Sciatic nerve (tissue), 2 donors: ENCODE measurements at regions not wholly inside any gene's neighbourhood (a gene's known extent, or its start where the extent isn't known, plus 50 kb on each side); places are given as distances from the start of the nearest gene placed in this dataset.
"Not testable (repeated sequence)": the region's sequence is repeated elsewhere in the genome, so short reads cannot be mapped to it uniquely, and the experiment has no call there.

Experiments used
- ATAC-seq: fragments of 200-7000 bp; cut with Tn5 transposase; one replicate; pipeline ENCODE4 v1.9.1; 2020; ENCODE audit warnings: mild to moderate bottlenecking, moderate library complexity
- DNase-seq: peaks from one replicate; pipeline ENCODE4 v3.0.0-alpha.2; 2020; ENCODE audit warnings: low spot score
- intact Hi-C: fragments of 100-400 bp; cut with DNase I; formaldehyde crosslinking; loops from one replicate; pipeline ENCODE4 v1.14.2; 2022
- donor health status: DM: no; HTN: no; CAD: no.
- donor health status: DM: no; HTN: no; CAD: no.

GRCh38 chr2:239870276-239870675, 154.9 kb downstream of the NDUFA10 start:
- intact Hi-C loops: no loop called here
- DNase-seq (peak; percentile 23), ATAC-seq (no peak)

GRCh38 chr2:239869272-239870155, 155.6 kb downstream of the NDUFA10 start:
- intact Hi-C loops: no loop called here
- DNase-seq: peak; percentile 40
- ATAC-seq: no peak

DNA sequence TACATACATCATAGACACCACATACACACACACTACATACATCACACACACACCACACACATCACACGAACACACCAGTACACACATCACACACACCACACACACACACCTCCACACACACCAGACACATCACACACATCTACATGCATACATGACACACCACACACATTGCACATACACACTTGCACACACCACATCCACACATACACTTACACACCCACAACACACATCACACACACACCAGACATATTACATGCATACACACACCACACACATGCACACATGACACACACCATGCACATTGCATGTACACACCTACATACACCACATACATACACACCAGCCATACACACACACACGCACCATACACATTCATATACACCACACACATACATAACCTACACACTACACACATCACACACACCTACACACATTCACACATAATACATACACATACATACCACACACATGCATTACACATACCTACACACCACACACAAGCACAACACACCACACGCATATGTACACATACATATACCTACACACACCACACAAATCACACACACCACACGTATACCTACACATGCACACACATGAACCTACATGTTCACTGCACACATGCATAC, 156.5 kb downstream of the NDUFA10 start:
- intact Hi-C loops: no loop called here
- DNase-seq: no peak
- no peak for ATAC-seq

- DNase-seq (no peak), ATAC-seq (no peak)
- intact Hi-C loops: no loop called here
These were observed 158.4 kb downstream of the NDUFA10 start for GRCh38 chr2:239866778-239867177.

- intact Hi-C loops: no loop called here
- DNase-seq (no peak), ATAC-seq (no peak)
These were observed 158.8 kb downstream of the NDUFA10 start for GRCh38 chr2:239866350-239866749.

DNA sequence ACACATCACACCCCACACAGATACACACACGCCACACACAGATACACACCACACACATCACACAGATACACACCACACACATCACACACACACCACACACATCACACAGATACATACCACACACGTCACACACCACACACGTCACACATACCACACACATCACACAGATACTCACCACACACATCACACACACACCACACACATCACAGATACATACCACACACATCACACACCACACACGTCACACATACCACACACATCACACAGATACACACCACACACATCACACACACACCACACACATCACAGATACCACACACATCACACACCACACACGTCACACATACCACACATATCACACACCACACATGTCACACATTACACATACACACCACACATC, 159.3 kb downstream of the NDUFA10 start:
- ATAC-seq, intact Hi-C loops: not testable (repeated sequence)

DNA sequence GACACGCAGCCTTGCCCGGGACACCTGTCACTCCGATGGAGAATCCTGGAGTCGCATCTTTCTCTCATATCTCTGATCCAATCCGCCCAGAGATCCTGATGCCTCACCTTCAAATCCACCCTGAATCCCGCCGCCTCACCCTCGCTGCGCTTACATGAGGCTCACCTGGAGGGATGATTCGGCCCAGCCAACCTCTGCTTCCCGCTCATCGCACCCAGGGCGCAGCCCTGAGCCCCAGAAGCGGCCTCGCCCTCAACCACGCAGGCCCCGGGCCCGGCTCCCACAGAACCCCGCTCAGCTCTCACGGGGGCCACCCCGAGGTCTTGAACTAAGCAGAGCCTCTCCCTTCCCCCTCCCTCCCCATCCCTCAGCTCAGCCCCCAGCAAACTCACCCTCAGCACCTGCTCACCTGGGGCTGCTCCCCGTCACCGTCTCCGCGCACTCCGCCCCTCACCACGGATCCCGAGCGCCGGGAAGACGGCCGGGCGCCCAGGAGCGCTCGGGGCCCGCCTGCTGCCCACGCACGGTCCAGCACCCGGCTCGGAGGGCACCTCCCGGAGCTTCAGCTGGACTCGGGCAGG, 160.0 kb downstream of the NDUFA10 start:
- no peak for DNase-seq
- intact Hi-C loops: no loop called here
- ATAC-seq: no peak

More for the DNA sequence above, 159.3 kb downstream of the NDUFA10 start:
- not testable (repeated sequence) for DNase-seq

GRCh38 chr2:239864247-239865058, 160.7 kb downstream of the NDUFA10 start:
- DNase-seq (no peak), ATAC-seq (no peak)
- intact Hi-C loops: no loop called here

GRCh38 chr2:239862613-239863012, 162.5 kb downstream of the NDUFA10 start:
- intact Hi-C loops: no loop called here
- DNase-seq: no peak
- no peak for ATAC-seq

DNA sequence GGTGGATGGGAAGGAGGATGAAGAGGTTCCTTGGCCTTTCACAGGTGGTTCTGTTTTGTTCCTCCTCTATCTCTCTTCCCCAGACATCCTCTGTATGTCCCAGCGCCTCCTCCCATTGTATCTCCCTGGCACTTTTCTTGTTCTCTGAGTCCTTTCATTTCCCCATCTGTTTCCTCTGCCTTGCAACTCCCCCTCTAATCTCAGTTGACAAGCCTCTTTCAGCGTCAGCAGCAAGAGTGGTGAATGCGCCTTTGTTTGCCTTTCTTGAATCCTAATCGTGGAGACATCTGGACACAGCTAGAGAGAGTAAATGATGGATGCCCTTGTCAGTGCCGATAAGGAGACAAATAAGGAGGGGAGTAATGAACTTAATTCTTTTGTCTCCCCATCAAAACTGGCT, 167.0 kb downstream of the NDUFA10 start:
- ATAC-seq (peak; percentile 23), DNase-seq (peak; percentile 26)
- intact Hi-C loops: no loop called here

DNA sequence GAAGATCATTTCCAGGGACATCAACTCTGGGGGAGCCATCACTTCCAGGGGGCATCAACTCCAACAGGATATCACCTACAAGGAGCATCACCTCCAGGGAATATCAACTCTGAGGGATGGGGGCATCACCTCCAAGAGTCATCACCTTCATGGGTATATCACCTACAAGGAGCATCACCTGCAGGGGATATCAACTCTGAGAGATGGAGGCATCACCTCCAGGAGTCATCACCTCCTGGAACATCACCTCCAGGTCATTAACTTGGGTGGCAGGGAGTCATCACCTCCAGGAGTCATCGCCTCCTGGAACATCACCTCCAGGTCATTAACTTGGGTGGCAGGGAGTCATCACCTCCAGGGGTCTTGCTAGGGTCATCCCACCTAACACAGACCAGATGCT, 167.6 kb downstream of the NDUFA10 start:
- no peak for ATAC-seq
- DNase-seq: peak; percentile 19
- intact Hi-C loops: no loop called here

- DNase-seq (peak; percentile 54), ATAC-seq (no peak)
- intact Hi-C loops: no loop called here
These were observed 168.4 kb downstream of the NDUFA10 start for GRCh38 chr2:239856620-239857285.

DNA sequence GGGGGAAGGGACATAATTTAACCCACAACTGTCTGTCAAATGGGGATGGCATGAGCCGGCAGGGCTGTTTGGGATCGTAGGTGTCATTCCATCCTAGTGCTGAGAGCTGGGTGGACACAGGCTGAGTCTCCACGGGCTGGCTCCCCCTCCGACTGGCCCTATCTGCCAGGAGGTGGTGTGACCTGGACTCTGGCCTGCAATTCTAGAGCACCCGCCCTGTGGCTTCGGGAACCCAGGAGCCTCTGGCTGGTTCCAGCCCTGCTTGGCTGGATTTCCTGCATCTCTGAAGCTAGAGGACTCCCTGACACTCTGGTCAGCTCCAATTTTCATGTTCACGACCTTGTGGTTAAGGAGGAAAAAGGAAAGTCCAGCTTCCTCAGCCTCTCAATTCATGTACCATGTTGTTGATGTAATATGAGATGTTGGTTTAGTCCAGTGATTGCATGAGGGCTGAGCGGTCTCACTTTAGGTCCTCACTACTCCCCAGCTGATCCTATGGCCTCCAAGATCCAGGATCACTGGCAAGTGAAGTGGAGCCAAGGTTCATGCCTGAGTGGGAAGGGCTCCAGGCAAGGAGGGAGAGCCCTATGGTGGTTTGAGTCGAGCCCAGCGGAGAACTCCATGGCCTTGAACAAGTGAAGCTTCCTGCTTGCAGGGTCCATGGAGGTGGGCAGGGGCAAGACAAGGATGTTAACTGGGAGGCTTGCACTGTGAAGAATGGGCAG, 169.1 kb downstream of the NDUFA10 start:
- peak; percentile 78 for ATAC-seq
- intact Hi-C loops: no loop called here
- DNase-seq: peak; percentile 58

GRCh38 chr2:239854596-239854995, 170.5 kb downstream of the NDUFA10 start:
- DNase-seq (peak; percentile 13), ATAC-seq (no peak)
- intact Hi-C loops: no loop called here

DNA sequence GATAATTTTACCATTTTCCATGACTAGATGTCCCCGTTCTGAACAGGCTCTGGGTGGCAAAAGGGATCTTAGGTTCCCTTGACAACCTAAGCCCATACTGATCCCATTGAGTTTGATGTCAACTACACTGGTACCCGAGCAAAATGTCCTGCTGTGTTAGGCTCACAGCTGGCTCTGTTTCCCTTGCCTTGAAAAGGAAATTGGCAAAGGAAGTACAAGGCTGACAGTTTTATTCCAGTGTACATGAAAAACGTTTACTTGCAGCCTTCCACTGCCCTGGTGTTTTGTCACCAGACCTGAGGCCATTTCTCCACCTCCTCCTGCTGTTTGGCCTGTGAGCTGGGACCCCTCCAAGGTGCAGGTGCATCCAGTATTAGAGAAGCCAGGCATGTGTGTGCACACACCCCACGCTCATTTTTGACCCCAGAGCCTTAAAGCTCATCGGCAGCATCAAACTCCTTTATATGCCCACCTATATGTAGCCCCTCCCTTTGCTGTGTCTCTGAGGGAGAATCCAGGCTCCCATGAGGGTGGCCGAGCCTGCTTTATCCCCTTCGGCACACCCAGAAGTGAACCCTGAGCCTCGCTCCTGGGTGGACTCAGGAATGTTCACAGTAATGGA, 171.3 kb downstream of the NDUFA10 start:
- no peak for DNase-seq
- no peak for ATAC-seq
- intact Hi-C loops: no loop called here

DNA sequence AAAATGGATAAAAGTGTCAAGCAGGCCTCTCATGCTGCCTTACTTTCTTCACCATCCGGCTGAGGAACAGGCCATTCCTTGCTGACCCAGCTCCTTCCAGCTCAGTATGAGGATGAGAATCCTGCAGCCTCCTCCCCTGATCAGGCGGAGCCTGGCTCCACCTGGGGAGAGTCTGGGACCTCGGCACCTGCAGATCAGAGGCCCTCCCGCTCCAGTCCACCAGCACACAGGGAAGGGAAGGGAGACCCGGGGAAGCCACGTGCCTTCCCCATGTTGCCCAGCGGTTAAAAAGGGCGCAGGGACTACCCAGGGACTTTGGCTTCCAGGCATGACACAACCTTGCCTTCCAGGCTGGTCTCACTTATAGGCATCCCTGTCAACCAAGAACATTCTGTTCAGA, 172.0 kb downstream of the NDUFA10 start:
- no peak for ATAC-seq
- intact Hi-C loops: no loop called here
- peak; percentile 33 for DNase-seq

DNA sequence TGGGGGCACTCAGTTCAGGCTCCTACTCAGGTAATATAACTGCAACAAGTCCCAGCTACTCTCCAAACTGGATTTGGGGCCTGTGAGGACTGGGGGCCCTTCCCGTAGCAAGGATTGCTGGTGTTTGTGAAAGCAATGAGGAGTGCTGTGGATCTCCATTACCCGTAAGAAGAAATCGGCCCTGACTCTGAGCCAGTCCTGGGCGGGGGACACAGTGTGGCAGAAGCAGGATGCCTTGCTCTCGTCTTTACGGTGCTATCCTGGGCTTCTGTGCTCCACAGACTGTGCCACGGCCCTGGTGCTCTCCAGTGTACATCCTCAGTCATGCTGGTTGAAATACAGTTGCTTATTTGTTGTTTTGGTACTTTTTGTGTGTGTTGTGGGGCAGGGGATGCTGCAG, 172.9 kb downstream of the NDUFA10 start:
- peak; percentile 17 for DNase-seq
- intact Hi-C loops: no loop called here
- ATAC-seq: no peak
